IPS-NIHi7 (cell line): ENCODE measurements at regions not wholly inside any gene's neighbourhood (a gene's known extent, or its start where the extent isn't known, plus 50 kb on each side); places are given as distances from the start of the nearest gene placed in this dataset.

Experiments used
- DNase-seq: peaks from one replicate; pipeline ENCODE4 v3.0.0; 2012; ENCODE audit warnings: mixed read lengths; ENCODE audit errors: extremely low spot score

GRCh38 chr3:104989878-104990277 is 376.8 kb upstream of the ALCAM start:
- DNase-seq, result no peak

GRCh38 chr3:104990758-104991157 is 376.0 kb upstream of the ALCAM start:
- DNase-seq, result no peak

- no peak for DNase-seq
These were observed 374.0 kb upstream of the ALCAM start for GRCh38 chr3:104992676-104993075.

- DNase-seq, result no peak
These were observed 360.5 kb upstream of the ALCAM start for GRCh38 chr3:105006164-105006563.

- DNase-seq, result no peak
These were observed 353.1 kb upstream of the ALCAM start for GRCh38 chr3:105013657-105014056.

- DNase-seq, result no peak
These were observed 352.1 kb upstream of the ALCAM start for GRCh38 chr3:105014631-105015030.

- DNase-seq, result peak; percentile 15
These were observed 343.9 kb upstream of the ALCAM start for GRCh38 chr3:105022813-105023212.

GRCh38 chr3:105030211-105030610 is 336.5 kb upstream of the ALCAM start:
- DNase-seq, result no peak

- DNase-seq, result no peak
These were observed 334.2 kb upstream of the ALCAM start for GRCh38 chr3:105032541-105032940.

GRCh38 chr3:105033081-105033480 is 333.6 kb upstream of the ALCAM start:
- no peak for DNase-seq

- no peak for DNase-seq
These were observed 327.7 kb upstream of the ALCAM start for GRCh38 chr3:105039004-105039403.

- no peak for DNase-seq
These were observed 326.6 kb upstream of the ALCAM start for GRCh38 chr3:105040026-105040622.

- no peak for DNase-seq
These were observed 324.1 kb upstream of the ALCAM start for GRCh38 chr3:105042586-105042985.

- no peak for DNase-seq
These were observed 315.6 kb upstream of the ALCAM start for GRCh38 chr3:105051111-105051510.

GRCh38 chr3:105051972-105052371 is 314.7 kb upstream of the ALCAM start:
- no peak for DNase-seq

- DNase-seq, result no peak
These were observed 303.9 kb upstream of the ALCAM start for GRCh38 chr3:105062853-105063252.

GRCh38 chr3:105065895-105066839 is 300.5 kb upstream of the ALCAM start:
- no peak for DNase-seq

GRCh38 chr3:105067361-105067760 is 299.3 kb upstream of the ALCAM start:
- no peak for DNase-seq

- no peak for DNase-seq
These were observed 289.5 kb upstream of the ALCAM start for GRCh38 chr3:105077060-105077822.

GRCh38 chr3:105083945-105084344 is 282.8 kb upstream of the ALCAM start:
- no peak for DNase-seq

GRCh38 chr3:105085506-105085905 is 281.2 kb upstream of the ALCAM start:
- DNase-seq, result no peak
